ENCODE measurements at regions not wholly inside any gene's neighbourhood (a gene's known extent, or its start where the extent isn't known, plus 50 kb on each side); places are given as distances from the start of the nearest gene placed in this dataset.
"Not testable (repeated sequence)": the region's sequence is repeated elsewhere in the genome, so short reads cannot be mapped to it uniquely, and the experiment has no call there.

DNA sequence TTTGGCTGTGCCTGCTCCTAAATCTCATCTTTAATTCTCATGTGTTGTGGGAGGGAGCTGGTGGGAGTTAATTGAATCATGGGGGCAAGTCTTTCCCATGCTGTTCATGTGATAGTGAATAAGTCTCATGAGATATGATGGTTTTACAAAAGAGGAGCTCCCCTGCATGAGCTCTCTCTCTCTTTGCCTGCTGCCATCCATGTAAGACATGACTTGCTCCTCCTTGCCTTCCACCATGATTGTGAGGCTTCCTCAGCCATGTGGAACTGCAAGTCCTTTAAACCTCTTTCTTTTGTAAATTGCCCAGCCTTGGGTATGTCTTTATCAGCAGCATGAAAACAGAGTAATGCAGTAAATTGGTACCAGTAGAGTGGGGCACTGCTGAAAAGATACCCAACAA lies 110.6 kb upstream of the SYT10 start:
- TF ChIP-seq POLR2A (IDR thresholded peaks at IDR 0.05; ENCODE audit: borderline replicate concordance, extremely low read depth, insufficient read depth, insufficient read length); CTCF (IDR thresholded peaks at IDR 0.05 in 2 of 3, conservative IDR thresholded peaks at IDR 0.05 in 1 of 3; ENCODE audit: borderline replicate concordance in 1 of 3, insufficient read depth in 1 of 3, low read depth in 2 of 3, low read length in 2 of 3); EZH2 (IDR thresholded peaks at IDR 0.05); CEBPB (IDR thresholded peaks at IDR 0.05; ENCODE audit: low read depth); FOSL1 (IDR thresholded peaks at IDR 0.05; ENCODE audit: low read depth); POLR2AphosphoS5 (IDR thresholded peaks at IDR 0.05; ENCODE audit: low read depth, low read length); TCF7L2 (IDR thresholded peaks at IDR 0.05; ENCODE audit: borderline replicate concordance, extremely low read depth, insufficient read depth, insufficient read length); JUND (IDR thresholded peaks at IDR 0.05); ELF1 (IDR thresholded peaks at IDR 0.05; ENCODE audit: borderline replicate concordance, low read depth): not testable (repeated sequence)

All from HCT116 (cell line).